ENCODE measurements at regions not wholly inside any gene's neighbourhood (a gene's known extent, or its start where the extent isn't known, plus 50 kb on each side); places are given as distances from the start of the nearest gene placed in this dataset.

DNA sequence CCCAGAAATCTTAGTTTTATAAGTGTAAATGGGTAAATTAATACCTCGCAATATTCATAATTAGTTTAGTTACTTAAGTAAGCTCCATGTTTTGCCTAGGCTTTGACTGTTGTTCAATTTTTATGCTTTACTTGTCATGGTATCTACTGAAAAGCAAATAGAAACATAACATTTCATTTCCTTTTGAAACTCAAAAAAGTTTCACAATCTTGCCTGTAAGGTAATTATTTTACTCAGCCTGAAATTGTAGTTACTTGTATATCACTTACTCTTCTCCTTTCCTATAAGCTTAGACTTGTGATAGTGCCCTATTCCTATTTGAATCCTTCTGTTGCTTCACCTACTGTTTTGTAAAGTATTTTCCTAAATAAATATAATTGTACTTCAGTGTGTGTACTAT is 914.4 kb upstream of the COX7C start:
- Histone ChIP-seq H3K9me3 (no peaks in the 10 kb centered on the region), H3K27ac (no peak overlapping the region), H3K36me3 (no peaks in the 10 kb centered on the region), H3K4me1 (no peaks in the 10 kb centered on the region), H3K27me3 (no peaks in the 10 kb centered on the region), H3K4me3 (no peak overlapping the region)
- intact Hi-C loops (cut with DNase I; ENCODE audit: low total_unique reads), result no loop called here
- TF ChIP-seq CTCF (IDR thresholded peaks at IDR 0.05) (no peak), EP300 (IDR thresholded peaks at IDR 0.05) (no peak), POLR2A (IDR thresholded peaks at IDR 0.05) (no peak)
- 90 to 95% (median 94%) methylated on average over 1 of the region's 1 CpG for WGBS, 5 donors
- DNase-seq, result no peak

DNA sequence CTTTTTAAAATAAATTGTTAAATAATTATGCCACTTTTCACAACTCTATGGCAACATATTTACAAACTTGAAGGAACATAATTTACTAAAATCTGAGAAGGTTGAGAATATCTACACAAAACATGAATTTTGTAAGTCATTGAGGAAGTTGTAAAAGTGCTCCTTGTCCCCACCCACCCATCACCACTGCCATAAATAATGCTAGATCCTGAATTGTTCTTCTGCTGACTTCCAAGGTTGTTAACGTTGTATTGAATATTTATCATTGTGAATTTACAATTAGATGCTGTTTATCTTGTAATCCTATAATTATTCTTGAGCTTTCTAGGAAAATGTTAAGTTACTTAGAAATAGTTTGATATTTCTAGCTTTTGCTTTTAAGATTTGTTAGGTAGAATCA is 908.0 kb upstream of the COX7C start:
- Histone ChIP-seq H3K27ac (no peak overlapping the region), H3K4me1 (no peaks in the 10 kb centered on the region), H3K36me3 (no peaks in the 10 kb centered on the region), H3K27me3 (no peaks in the 10 kb centered on the region), H3K4me3 (no peak overlapping the region), H3K9me3 (no peaks in the 10 kb centered on the region)
- DNase-seq, result no peak
- TF ChIP-seq EP300 (IDR thresholded peaks at IDR 0.05), result no peak
- no peak for TF ChIP-seq POLR2A (IDR thresholded peaks at IDR 0.05)
- no peak for TF ChIP-seq CTCF (IDR thresholded peaks at IDR 0.05)
- TF ChIP-seq POLR2AphosphoS5 (IDR thresholded peaks at IDR 0.05), result no peak
- intact Hi-C loops (cut with DNase I; ENCODE audit: low total_unique reads), result no loop called here
- WGBS, 5 donors, result 36 to 53% (median 44%) methylated on average over 1 of the region's 1 CpG

DNA sequence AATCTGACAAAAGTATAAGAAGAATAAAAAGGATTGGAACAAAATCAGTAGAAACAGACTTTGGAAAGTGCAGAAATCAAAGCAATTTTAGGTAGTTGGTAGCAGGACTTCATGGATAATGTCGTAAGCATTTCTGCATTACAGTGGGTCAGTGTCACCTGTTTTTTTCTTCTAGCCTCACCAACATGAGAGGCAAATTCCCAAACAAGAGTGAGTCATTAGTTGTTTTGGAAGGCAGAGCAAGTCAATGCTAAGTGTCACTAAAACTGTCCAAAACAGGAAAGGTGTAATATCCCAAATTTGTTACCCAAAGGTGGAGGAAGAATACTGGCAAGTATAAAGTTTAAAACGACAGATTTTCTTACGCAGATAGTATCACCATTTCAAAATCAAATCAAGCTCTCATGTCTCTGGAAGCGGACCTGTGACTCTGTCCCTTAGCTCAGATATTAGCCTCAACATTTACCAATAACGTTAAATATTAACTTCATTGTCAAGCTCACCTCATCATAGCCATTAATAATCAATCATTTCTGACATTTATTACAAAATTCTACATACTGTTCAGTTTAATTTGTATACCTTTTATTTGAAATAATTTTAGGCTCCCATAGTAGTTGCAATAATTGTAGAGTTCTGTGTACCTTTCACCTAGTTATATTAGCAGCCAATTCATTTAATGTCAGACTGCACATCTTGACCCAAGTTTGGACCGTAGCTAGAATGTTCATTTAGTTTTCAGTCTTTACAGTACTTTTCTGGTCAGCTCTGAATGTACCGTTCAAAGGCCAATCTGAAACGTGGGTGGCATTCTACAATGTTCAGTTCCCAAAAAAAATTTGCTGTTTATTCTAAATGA is 901.2 kb upstream of the COX7C start:
- H3K36me3 ChIP-seq, result no peaks in the 10 kb centered on the region
- H3K4me1 ChIP-seq, result no peaks in the 10 kb centered on the region
- 70 to 77% (median 75%) methylated on average over 8 of the region's 8 CpGs for WGBS, 5 donors
- intact Hi-C loops (cut with DNase I; ENCODE audit: low total_unique reads), result no loop called here
- H3K9me3 ChIP-seq, result peaks cover 0 to 4% (median 0%) of the 10 kb centered on the region in 4 donors
- TF ChIP-seq EP300 (IDR thresholded peaks at IDR 0.05) (no peak), CTCF (IDR thresholded peaks at IDR 0.05) (no peak), POLR2A (IDR thresholded peaks at IDR 0.05) (no peak), POLR2AphosphoS5 (IDR thresholded peaks at IDR 0.05) (no peak)
- no peaks in the 10 kb centered on the region for H3K27me3 ChIP-seq
- no peak overlapping the region for H3K27ac ChIP-seq
- no peak overlapping the region for H3K4me3 ChIP-seq
- no peak for DNase-seq

- intact Hi-C loops (cut with DNase I; ENCODE audit: low total_unique reads), result no loop called here
- no peaks in the 10 kb centered on the region for H3K36me3 ChIP-seq
- 73 to 100% (median 86%) methylated on average over 1 of the region's 1 CpG for WGBS, 5 donors
Measured at GRCh38 chr5:85717203-85717563, 900.6 kb upstream of the COX7C start.

DNA sequence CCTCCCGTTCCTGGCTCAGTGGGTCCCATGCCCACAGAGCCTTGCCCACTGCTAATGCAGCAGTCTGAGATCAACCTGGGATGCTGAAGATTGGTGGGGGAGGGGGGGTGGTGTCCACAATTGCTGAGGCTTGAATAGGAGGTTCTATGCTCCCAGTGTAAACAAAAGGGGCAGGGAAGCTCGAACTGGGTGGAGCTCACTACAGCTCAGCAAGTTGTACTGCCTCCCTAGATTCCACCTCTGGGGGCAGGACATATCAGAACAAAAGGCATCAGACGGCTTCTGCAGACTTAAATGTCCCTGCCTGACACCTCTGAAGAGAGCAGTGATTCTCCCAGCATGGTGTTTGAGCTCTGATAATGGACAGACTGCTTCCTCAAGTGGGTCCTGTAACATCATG is 885.6 kb upstream of the COX7C start:
- intact Hi-C loops (cut with DNase I; ENCODE audit: low total_unique reads), result no loop called here
- no peak for TF ChIP-seq EP300 (IDR thresholded peaks at IDR 0.05)
- no peak for TF ChIP-seq POLR2AphosphoS5 (IDR thresholded peaks at IDR 0.05)
- no peak for TF ChIP-seq POLR2A (IDR thresholded peaks at IDR 0.05)
- TF ChIP-seq CTCF (IDR thresholded peaks at IDR 0.05), result no peak
- WGBS, 5 donors, result 58 to 63% (median 59%) methylated on average over 3 of the region's 3 CpGs
- Histone ChIP-seq H3K27me3 (no peaks in the 10 kb centered on the region), H3K36me3 (no peaks in the 10 kb centered on the region), H3K4me1 (no peaks in the 10 kb centered on the region), H3K9me3 (peaks cover 0 to 10% (median 4%) of the 10 kb centered on the region in 4 donors), H3K27ac (no peak overlapping the region), H3K4me3 (no peak overlapping the region)
- DNase-seq, result no peak

More at GRCh38 chr5:85717203-85717563, 900.6 kb upstream of the COX7C start:
- no peak for DNase-seq
- no peaks in the 10 kb centered on the region for H3K27me3 ChIP-seq
- H3K9me3 ChIP-seq, result peaks cover 0 to 10% (median 0%) of the 10 kb centered on the region in 4 donors
- H3K27ac ChIP-seq, result no peak overlapping the region
- H3K4me1 ChIP-seq, result no peaks in the 10 kb centered on the region
- H3K4me3 ChIP-seq, result no peak overlapping the region
- TF ChIP-seq EP300 (IDR thresholded peaks at IDR 0.05), result no peak
- no peak for TF ChIP-seq POLR2AphosphoS5 (IDR thresholded peaks at IDR 0.05)
- no peak for TF ChIP-seq POLR2A (IDR thresholded peaks at IDR 0.05)

Measured in stomach (tissue), 8 donors.